HG03103 (cell line): ENCODE measurements at regions not wholly inside any gene's neighbourhood (a gene's known extent, or its start where the extent isn't known, plus 50 kb on each side); places are given as distances from the start of the nearest gene placed in this dataset.
"Not testable (repeated sequence)": the region's sequence is repeated elsewhere in the genome, so short reads cannot be mapped to it uniquely, and the experiment has no call there.

Source experiments
- ATAC-seq: cut with Tn5 transposase; IDR thresholded peaks from one replicate; pipeline ENCODE4 v1.9.1; 2021; ENCODE audit warnings: low read depth; ENCODE audit not compliant: unreplicated experiment

DNA sequence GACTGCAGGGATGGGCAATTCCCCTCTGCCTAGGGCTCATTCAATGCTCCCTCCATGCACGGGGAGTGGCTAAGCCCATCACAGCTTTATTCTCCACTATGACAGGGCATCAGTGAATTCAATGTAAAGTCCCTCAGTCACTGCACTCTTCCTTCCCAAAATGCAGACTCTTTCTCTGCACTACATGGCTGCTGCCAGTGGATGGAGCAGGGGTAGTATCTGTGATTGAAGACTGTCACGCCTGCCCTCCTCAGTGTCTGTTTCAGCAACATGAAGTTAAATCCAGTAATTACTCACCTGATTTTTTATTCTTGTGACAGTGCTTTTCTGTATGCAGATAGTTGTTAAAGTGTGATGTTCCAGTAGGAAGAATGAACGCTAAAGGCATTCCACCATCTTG lies 1323.2 kb downstream of the AMY1C start:
- ATAC-seq = no peak

GRCh38 chr1:105073660-105074059 lies 1324.0 kb downstream of the AMY1C start:
- no peak for ATAC-seq

DNA sequence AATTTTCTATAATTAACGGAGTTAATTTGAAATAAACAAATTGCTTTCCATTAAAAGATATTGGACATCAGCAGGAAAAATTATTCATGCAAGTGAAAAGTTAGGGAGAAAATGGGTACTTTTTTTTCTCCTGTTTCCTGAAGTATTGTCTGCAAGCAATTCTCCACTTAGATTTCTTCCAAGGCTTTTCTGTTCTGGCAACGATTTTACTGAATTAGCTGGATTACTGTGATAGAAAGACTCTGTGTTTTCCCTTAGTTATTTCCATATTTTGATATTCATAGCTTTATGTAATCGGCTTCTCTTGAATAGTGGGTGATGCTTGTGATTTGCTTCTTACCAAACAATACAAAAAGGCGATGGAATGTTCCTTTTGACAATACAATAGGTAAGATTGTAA lies 1333.9 kb downstream of the AMY1C start:
- no peak for ATAC-seq

GRCh38 chr1:105087506-105087905 lies 1337.8 kb downstream of the AMY1C start:
- ATAC-seq = no peak

GRCh38 chr1:105088166-105088565 lies 1338.5 kb downstream of the AMY1C start:
- no peak for ATAC-seq

- not testable (repeated sequence) for ATAC-seq
Measured at GRCh38 chr1:105093893-105094292, 1344.2 kb downstream of the AMY1C start.

DNA sequence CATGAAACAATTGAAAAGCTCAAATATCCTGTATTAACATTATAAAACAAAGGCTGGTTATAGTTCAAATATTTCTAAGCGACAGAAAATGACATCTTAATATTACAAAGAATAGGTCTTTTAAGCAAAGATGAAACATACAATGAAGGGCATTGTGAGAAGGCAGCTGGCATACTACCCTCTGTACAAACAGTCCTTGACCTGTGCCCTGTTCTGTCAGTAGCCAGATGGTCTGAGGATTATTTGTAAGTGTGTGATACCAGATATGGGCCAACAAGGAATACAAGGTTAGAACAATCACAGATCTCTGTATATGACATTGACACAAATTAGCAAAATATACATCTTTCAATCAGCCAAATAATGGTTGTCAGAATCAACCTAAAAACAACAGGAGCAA lies 1350.4 kb downstream of the AMY1C start:
- ATAC-seq = no peak

DNA sequence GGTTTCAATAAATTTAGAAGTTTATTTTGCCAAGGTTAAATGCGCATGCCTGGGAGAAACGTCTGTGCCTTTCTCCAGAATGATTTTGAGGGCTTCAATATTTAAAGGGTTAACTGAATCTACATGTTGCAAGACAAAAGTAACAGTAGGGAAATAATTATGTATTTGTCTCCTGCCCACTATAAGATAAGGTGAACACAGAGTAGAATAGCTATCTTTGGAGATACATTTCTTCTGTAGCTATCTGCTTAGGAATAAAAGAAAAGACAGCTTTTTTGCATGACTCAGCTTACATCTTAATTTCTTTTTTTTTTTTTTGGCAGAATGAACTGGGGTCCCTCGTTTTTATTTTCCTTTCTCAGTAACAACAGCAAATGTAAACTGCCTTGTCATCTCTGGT lies 1351.6 kb downstream of the AMY1C start:
- ATAC-seq = no peak

DNA sequence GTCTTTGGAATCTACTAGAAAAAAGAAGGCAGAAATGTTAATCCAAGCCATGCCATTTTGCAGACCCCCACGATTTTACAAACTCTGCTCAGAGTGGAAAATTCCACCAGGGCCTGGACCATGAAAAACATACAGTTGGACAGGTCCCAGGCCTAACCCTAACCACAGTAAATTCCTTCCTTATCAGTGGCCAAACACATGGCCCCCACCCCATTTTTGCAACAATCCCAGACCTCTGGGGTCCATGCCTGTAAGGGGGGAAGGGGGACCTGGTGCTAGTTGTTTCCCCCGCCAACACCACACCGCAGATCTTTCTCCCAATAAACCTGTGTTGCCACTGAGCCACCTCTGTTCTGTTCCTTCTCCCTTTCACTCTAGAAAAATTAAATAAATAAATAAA lies 1352.7 kb downstream of the AMY1C start:
- no peak for ATAC-seq

GRCh38 chr1:105122041-105122440 lies 1372.3 kb downstream of the AMY1C start:
- ATAC-seq = no peak

DNA sequence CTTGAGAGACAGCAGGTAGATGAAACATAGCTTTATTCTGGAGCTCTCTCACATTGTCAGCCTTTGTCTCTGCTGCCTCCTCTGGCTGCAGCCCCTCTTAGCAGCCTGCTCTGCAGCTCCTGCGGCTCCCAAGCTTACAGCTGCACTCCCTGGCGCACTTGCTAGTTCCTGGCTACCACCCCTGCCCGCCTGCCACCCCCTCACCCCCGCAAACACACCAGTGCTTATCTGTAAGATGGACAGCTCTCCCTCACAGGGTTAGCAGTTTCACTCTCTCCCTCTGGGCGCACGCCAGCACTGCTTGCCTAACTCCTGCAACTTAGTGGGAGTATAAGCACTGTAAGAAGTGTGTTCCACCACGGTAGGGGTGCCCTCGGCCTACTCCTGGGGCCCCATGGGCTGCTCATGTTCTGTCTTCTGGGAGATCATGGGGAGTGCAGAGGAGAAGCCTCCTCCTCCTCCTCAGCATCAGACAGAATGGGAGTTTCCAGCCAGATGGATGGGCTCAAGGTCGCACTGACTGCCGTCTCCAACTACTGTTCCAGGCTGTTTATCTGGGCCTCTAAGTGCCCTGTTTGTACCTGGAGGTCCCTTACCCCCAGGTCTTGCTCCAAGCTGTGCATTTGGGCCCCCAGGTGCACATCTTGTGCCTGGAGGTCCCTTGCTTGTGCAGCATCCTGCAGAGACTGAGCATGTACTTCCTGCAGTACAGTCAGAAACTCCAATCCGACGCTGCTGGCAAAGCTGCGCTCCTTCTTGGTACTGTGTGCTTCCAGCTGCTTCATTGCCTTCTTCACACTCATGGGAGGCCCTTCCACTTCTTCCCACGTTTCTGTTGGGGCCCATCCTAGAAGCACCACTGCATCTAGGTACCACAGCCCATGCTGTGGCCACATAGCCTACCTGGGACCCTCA lies 1388.1 kb downstream of the AMY1C start:
- ATAC-seq = peak; percentile 67

DNA sequence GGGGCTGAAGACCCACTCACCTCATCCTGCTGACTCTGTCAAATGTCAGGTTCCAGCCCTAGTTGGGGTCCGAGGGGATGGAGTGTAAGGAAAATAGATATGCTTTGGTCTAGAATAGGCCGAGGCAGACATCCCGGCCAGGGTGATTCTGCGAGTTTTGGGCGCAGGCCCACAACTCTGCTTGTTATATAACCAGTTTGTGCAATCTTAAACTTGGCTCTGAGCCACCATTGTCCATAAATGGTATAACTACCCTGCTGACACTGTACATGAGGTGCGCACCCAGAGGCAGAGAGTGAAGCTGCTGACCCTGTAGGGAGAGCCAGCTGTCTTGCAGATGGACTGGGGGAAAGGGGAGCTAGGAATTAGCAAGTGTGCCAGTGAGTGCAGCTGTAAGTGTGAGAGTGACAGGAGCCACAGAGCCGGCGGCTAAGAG lies 1388.8 kb downstream of the AMY1C start:
- no peak for ATAC-seq

DNA sequence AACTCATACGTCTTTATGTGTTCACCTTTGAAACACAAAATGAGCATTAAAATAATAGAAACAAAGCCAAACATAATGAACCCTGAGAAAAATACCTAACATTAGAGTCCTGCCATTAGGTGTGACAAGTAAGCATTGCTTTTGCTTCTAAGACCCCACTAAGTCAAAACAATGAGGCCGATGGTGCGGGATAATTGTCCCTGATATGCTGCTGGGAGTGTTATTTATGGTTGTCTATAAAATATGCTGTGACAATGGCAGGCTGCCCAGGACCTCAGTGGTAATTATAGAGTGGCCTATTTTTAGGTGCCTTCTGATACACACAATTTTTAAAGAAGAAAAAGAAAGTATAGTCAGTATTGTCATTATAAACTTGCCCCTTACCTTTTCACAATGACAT lies 1423.1 kb downstream of the AMY1C start:
- no peak for ATAC-seq

GRCh38 chr1:105180789-105181188 lies 1431.1 kb downstream of the AMY1C start:
- no peak for ATAC-seq

DNA sequence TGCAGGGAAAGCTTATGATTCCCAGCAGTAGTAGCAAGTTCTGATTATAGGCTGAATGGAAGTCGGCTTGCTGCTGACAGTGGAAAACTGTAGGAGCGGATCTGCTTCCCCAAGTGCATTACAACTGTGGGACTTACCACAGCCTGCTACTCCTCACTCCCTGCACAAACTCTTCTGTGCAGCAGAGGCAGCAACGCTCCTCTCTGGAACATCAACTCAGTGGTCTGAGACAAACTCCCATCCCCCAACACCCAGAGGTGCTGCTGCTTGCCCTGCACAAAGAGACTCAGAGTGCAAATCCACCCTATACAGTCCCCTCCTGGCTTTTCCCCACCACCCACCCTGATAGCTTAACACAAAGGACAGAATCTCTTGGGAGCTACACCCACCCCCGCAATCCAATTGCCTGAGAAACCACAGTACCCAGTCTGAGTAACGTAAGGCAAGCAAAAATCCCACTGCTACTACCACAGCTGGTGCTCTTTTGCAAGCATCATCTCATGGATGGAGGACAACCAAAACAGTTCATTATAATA lies 1455.2 kb downstream of the AMY1C start:
- ATAC-seq = no peak

- ATAC-seq = no peak
Measured at GRCh38 chr1:105208581-105208980, 1458.9 kb downstream of the AMY1C start.

GRCh38 chr1:105210747-105211146 lies 1461.0 kb downstream of the AMY1C start:
- ATAC-seq = no peak

- no peak for ATAC-seq
Measured at GRCh38 chr1:105231378-105231777, 1481.7 kb downstream of the AMY1C start.

DNA sequence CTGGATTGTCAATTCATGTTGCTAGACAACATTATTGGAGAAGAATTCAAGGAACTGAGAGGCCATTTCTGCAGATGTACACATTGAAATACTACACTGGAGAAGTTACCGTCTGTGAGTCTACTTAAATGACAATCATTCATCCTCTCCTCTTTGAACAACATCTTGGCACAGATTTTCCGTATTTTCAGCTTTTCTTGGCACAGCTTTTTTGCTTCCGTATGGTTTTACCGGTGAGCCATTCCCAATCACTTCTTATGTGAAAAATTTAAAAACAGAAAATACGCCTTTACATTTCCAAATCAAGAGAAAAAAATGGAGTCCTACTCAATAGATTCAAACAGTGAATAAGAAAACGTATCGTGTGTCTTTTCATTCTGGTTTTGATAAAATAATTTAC lies 1493.7 kb downstream of the AMY1C start:
- ATAC-seq = no peak

GRCh38 chr1:105243969-105244368 lies 1494.3 kb downstream of the AMY1C start:
- ATAC-seq = no peak

- ATAC-seq = no peak
Measured at GRCh38 chr1:105254906-105255305, 1505.2 kb downstream of the AMY1C start.

DNA sequence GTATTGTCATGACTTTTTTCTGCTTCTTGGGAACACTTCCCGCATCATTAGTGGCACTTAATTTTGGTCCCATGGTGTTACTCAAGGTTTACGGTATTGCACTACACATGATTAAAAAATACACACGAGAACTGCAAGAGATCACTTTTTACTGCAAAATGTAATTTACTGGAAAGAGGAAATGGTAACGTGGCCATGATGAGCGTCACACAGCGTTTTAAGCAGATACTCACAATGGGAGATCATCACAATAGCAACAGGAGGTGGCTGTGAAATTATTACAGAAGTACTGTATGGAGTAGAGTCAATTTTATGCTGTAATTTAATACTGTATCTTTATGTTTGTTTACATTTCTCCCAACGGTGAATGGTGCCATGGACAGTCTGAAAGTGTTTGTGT lies 1510.3 kb downstream of the AMY1C start:
- no peak for ATAC-seq
